HG03575 (cell line): ENCODE measurements at regions not wholly inside any gene's neighbourhood (a gene's known extent, or its start where the extent isn't known, plus 50 kb on each side); places are given as distances from the start of the nearest gene placed in this dataset.

ENCODE experiments used
- ATAC-seq: cut with Tn5 transposase; IDR thresholded peaks from one replicate; pipeline ENCODE4 v1.9.1; 2021; ENCODE audit not compliant: unreplicated experiment, insufficient number of reproducible peaks, low FRiP score; ENCODE audit errors: extremely low read depth

GRCh38 chr7:109996927-109997326 lies 1094.0 kb upstream of the LRRN3 start:
- no peak for ATAC-seq

GRCh38 chr7:109997837-109998236 lies 1093.1 kb upstream of the LRRN3 start:
- no peak for ATAC-seq

- no peak for ATAC-seq
Measured at GRCh38 chr7:110001254-110001938, 1089.5 kb upstream of the LRRN3 start.

- ATAC-seq: no peak
Measured at GRCh38 chr7:110003827-110004226, 1087.1 kb upstream of the LRRN3 start.

- ATAC-seq: no peak
Measured at GRCh38 chr7:110007320-110008063, 1083.4 kb upstream of the LRRN3 start.

- ATAC-seq: no peak
Measured at GRCh38 chr7:110010359-110010758, 1080.6 kb upstream of the LRRN3 start.

GRCh38 chr7:110017405-110017804 lies 1073.5 kb upstream of the LRRN3 start:
- no peak for ATAC-seq

- no peak for ATAC-seq
Measured at GRCh38 chr7:110027385-110027784, 1063.5 kb upstream of the LRRN3 start.

- ATAC-seq: no peak
Measured at GRCh38 chr7:110043519-110043918, 1047.4 kb upstream of the LRRN3 start.

- ATAC-seq: no peak
Measured at GRCh38 chr7:110050785-110051184, 1040.1 kb upstream of the LRRN3 start.

GRCh38 chr7:110051372-110051771 lies 1039.6 kb upstream of the LRRN3 start:
- ATAC-seq: no peak

GRCh38 chr7:110056331-110056730 lies 1034.6 kb upstream of the LRRN3 start:
- ATAC-seq: no peak

GRCh38 chr7:110058401-110058800 lies 1032.5 kb upstream of the LRRN3 start:
- no peak for ATAC-seq

- ATAC-seq: no peak
Measured at GRCh38 chr7:110061387-110061786, 1029.5 kb upstream of the LRRN3 start.

- no peak for ATAC-seq
Measured at GRCh38 chr7:110065121-110065520, 1025.8 kb upstream of the LRRN3 start.

- ATAC-seq: no peak
Measured at GRCh38 chr7:110066843-110067242, 1024.1 kb upstream of the LRRN3 start.

- no peak for ATAC-seq
Measured at GRCh38 chr7:110071192-110071591, 1019.7 kb upstream of the LRRN3 start.

GRCh38 chr7:110075450-110075849 lies 1015.5 kb upstream of the LRRN3 start:
- ATAC-seq: no peak

- ATAC-seq: no peak
Measured at GRCh38 chr7:110076194-110076593, 1014.7 kb upstream of the LRRN3 start.

GRCh38 chr7:110084181-110084807 lies 1006.6 kb upstream of the LRRN3 start:
- ATAC-seq: no peak
